WERI-Rb-1 (cell line): ENCODE measurements at regions not wholly inside any gene's neighbourhood (a gene's known extent, or its start where the extent isn't known, plus 50 kb on each side); places are given as distances from the start of the nearest gene placed in this dataset.

Experiments used
- DNase-seq: peaks from one replicate; pipeline ENCODE4 v3.0.0-alpha.2; 2020
- H3K27ac ChIP-seq: fragments of 250-450 bp; sonication (Bioruptor Pico); 2 replicates; pipeline ENCODE4 v1.5.1; 2020; ENCODE audit warnings: mild to moderate bottlenecking, moderate library complexity
- H3K27me3 ChIP-seq: fragments of 250-450 bp; sonication (Bioruptor Pico); 2 replicates; pipeline ENCODE4 v1.5.1; 2021; ENCODE audit warnings: mild to moderate bottlenecking, low read depth, moderate library complexity; ENCODE audit not compliant: insufficient read depth, severe bottlenecking
- H3K36me3 ChIP-seq: fragments of 250-450 bp; sonication (Bioruptor Pico); 2 replicates; pipeline ENCODE4 v1.5.1; 2020; ENCODE audit warnings: mild to moderate bottlenecking, moderate library complexity
- H3K4me3 ChIP-seq: 2 replicates; pipeline ENCODE4 v1.5.1; 2011; ENCODE audit warnings: low read depth, mild to moderate bottlenecking, control low read depth, low read length
- H3K9me3 ChIP-seq: fragments of 250-450 bp; sonication (Bioruptor Pico); 2 replicates; pipeline ENCODE4 v1.5.1; 2021; ENCODE audit warnings: mild to moderate bottlenecking, moderate library complexity; ENCODE audit not compliant: severe bottlenecking
- CTCF ChIP-seq: IDR thresholded peaks from 2 replicates; pipeline ENCODE4 v1.5.1; 2011; ENCODE audit warnings: low read depth, mild to moderate bottlenecking, control low read depth, inconsistent platforms, low read length

- DNase-seq, result no peak
- H3K27me3 ChIP-seq, result no peaks in the 10 kb centered on the region
- no peak for TF ChIP-seq CTCF
- H3K4me3 ChIP-seq, result no peak overlapping the region
- no peaks in the 10 kb centered on the region for H3K9me3 ChIP-seq
- H3K27ac ChIP-seq, result no peak overlapping the region
- H3K36me3 ChIP-seq, result no peaks in the 10 kb centered on the region
These were observed 719.7 kb upstream of the ID2 start for GRCh38 chr2:7962161-7962560.

- Histone ChIP-seq H3K27me3 (no peaks in the 10 kb centered on the region), H3K27ac (no peak overlapping the region), H3K4me3 (no peak overlapping the region), H3K36me3 (no peaks in the 10 kb centered on the region), H3K9me3 (no peaks in the 10 kb centered on the region)
- no peak for DNase-seq
- no peak for TF ChIP-seq CTCF
These were observed 718.1 kb upstream of the ID2 start for GRCh38 chr2:7963787-7964186.

GRCh38 chr2:7966032-7966431 is 715.8 kb upstream of the ID2 start:
- no peak overlapping the region for H3K4me3 ChIP-seq
- no peaks in the 10 kb centered on the region for H3K27me3 ChIP-seq
- TF ChIP-seq CTCF, result no peak
- H3K27ac ChIP-seq, result no peak overlapping the region
- DNase-seq, result no peak
- no peaks in the 10 kb centered on the region for H3K36me3 ChIP-seq
- no peaks in the 10 kb centered on the region for H3K9me3 ChIP-seq

- Histone ChIP-seq H3K27me3 (no peaks in the 10 kb centered on the region), H3K9me3 (no peaks in the 10 kb centered on the region), H3K36me3 (no peaks in the 10 kb centered on the region), H3K27ac (no peak overlapping the region), H3K4me3 (no peak overlapping the region)
- no peak for DNase-seq
- no peak for TF ChIP-seq CTCF
These were observed 714.0 kb upstream of the ID2 start for GRCh38 chr2:7967707-7968405.

- H3K36me3 ChIP-seq, result no peaks in the 10 kb centered on the region
- H3K4me3 ChIP-seq, result no peak overlapping the region
- no peaks in the 10 kb centered on the region for H3K27me3 ChIP-seq
- TF ChIP-seq CTCF, result no peak
- DNase-seq, result no peak
- no peaks in the 10 kb centered on the region for H3K9me3 ChIP-seq
- H3K27ac ChIP-seq, result no peak overlapping the region
These were observed 711.9 kb upstream of the ID2 start for GRCh38 chr2:7969756-7970515.

GRCh38 chr2:7971248-7971647 is 710.6 kb upstream of the ID2 start:
- DNase-seq, result no peak
- Histone ChIP-seq H3K27ac (no peak overlapping the region), H3K9me3 (no peaks in the 10 kb centered on the region), H3K27me3 (no peaks in the 10 kb centered on the region), H3K4me3 (no peak overlapping the region), H3K36me3 (no peaks in the 10 kb centered on the region)
- TF ChIP-seq CTCF, result no peak
